ENCODE measurements at regions not wholly inside any gene's neighbourhood (a gene's known extent, or its start where the extent isn't known, plus 50 kb on each side); places are given as distances from the start of the nearest gene placed in this dataset.

GRCh38 chr21:28826569-28826968 lies 166.1 kb downstream of the LTN1 start:
- DNase-seq: no peak

DNA sequence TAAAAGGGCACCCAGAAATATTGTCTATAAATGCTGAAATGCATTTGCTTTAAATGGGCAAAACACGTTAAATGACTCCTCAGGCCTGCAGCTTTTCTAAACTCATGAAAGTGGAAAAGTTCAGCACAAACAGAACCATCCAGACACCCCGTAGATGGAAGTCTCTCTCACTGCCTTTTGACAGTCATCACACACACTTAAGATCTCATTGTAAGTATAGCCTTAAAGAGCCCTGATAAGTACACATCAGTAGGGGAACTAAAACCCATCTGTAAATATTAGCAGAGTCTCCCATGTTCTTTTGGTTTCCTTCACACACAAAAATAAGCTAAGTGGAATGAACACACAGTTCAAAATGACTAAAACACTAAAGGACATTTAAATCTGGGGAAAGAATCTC lies 166.7 kb downstream of the LTN1 start:
- DNase-seq: no peak

GRCh38 chr21:28823429-28823828 lies 169.2 kb downstream of the LTN1 start:
- DNase-seq: no peak

GRCh38 chr21:28822486-28823335 lies 170.0 kb downstream of the LTN1 start:
- DNase-seq: no peak

DNA sequence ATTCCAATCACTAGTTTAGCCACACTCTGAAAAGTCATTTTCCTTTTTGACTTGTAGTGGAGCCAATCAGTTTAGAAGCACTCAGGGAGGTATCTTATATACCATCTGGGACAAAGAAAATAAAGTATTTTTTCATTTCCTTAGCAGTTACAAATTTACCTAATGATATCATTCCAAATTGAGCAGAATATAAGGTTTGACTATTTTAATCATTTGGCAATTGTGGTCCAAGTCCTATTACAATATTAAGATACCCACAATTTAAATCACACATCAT lies 170.6 kb downstream of the LTN1 start:
- DNase-seq: no peak

DNA sequence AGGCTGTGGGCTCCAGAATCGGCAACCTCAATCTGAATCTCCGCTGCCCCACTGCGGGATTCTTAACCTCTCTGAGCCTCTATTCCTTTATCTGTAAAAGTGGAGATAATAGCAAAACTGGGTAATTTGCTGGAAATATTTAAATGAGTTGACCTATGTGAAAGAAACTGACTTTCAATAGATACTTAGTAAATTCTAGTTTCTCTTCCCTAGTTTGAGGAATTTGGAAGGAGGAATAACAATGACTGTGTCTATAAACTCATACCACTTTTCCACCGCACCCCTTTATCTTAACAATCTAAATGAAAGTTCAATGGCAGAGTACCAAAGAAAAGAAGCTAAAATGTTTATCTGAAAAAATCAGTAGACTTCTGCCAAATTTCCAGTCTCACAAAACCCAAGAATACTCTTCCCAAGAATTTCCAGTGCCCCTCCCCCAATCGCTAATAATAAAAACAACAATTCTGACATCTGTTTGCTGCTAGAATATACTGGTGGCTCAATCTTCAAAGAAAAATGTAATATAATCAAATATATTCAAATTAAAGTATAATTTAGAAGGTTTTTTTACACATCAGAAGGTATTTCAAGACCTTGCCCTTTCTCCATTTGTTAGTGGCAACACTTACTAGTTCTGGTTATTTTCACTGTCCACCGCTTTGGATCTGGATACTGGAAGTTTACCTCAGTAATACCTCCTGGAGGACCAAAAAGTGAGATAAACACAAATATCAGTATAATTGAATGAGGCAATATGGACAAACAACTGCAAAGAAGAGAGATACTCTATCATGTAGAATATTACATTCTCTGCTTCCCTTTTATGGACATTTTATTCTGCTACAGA lies 171.2 kb downstream of the LTN1 start:
- DNase-seq: no peak

GRCh38 chr21:28818663-28819278 lies 173.9 kb downstream of the LTN1 start:
- no peak for DNase-seq

GRCh38 chr21:28817871-28818270 lies 174.8 kb downstream of the LTN1 start:
- no peak for DNase-seq

DNA sequence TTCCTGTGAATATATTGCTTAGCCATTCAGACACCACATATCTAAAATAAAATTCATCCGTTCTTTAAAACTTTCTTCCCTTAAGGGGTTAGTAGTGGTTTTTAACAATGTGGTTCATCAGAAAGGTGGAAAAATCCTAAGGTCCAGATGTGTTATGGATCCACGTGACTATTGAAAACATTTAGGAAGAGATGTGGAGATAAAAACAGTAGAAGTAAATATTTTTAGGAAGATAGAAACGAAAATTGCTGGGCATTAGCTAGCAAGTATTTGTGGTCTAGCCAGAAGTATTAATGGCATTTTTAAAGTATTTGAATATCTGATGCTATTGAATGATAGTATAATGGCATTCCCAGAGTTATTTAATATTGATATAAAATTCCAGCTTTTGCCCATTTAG lies 180.8 kb downstream of the LTN1 start:
- no peak for DNase-seq

GRCh38 chr21:28810826-28811524 lies 181.7 kb downstream of the LTN1 start:
- no peak for DNase-seq

- no peak for DNase-seq
Observed at GRCh38 chr21:28805885-28806284, 186.8 kb downstream of the LTN1 start.

DNA sequence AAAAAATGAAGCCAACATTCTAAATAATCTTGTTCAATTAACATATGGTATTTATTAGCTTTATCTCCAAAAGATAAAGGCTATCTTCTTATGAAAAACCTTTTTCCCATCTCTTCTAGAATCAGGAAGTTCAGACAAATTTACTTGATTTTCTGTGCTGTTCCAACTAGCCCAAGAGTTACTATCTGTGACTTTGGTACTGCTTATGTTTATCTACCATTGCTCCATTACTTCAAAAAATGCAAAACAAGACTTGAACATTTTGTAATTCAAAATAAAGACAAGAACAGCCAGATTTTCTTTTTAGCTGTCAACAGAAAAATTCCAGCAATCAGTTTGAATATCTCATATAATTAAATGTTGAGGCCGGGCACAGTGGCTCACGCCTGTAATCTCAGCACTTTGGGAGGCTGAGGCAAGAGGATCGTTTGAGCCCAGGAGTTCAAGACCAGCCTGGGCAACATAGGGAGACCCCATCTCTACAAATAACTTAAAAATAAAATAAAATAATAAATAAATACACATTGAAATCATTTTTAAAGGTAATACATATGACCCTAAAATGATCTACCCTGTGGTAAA lies 188.5 kb downstream of the LTN1 start:
- no peak for DNase-seq

- no peak for DNase-seq
Observed at GRCh38 chr21:28801906-28802305, 190.8 kb downstream of the LTN1 start.

DNA sequence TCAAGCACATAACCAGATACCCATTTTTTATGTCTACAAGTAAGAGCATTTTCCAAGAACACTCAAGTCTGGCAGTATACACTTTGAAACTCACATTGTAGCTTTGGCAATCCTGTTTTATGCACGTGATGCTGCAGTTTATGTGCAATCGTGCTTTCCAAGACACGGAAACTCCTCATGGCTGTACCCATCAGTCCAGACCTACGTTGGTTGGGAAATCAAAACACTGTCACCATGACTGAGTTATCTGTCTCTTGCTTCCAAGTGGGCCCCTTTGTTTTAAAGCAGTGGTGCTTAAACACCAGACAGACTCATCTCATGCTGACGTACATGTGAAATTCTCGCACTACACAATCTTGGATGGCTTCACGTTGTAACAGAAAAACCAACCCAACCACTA lies 192.8 kb downstream of the LTN1 start:
- DNase-seq: no peak

- no peak for DNase-seq
Observed at GRCh38 chr21:28798798-28799197, 193.9 kb downstream of the LTN1 start.

- DNase-seq: no peak
Observed at GRCh38 chr21:28795251-28795650, 197.4 kb downstream of the LTN1 start.

DNA sequence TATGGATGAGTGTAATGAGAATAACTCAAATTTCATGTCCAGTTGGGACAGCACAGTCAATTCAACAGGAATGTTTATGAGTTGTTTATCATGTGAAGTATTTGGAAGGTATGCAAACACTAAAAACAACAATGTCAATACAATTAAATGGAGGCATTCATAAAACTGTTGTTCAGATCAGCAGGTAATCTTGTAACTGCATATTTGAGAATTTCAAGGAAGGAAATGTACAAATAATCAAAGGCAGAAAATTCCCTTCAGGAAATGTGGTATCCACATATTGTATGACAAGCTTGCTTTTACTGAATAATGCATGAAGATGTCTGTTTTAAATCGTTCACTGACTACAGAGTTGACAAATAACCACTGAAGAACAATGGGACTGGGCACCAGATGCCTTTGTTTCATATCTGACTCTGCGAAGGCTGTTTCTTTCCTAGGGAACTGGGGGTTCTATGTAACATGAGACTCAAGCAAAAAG lies 198.3 kb downstream of the LTN1 start:
- DNase-seq: no peak

GRCh38 chr21:28793043-28793442 lies 199.6 kb downstream of the LTN1 start:
- DNase-seq: peak in 1 of 2 experiments; percentile 9

- no peak for DNase-seq
Observed at GRCh38 chr21:28791595-28792282, 200.9 kb downstream of the LTN1 start.

DNA sequence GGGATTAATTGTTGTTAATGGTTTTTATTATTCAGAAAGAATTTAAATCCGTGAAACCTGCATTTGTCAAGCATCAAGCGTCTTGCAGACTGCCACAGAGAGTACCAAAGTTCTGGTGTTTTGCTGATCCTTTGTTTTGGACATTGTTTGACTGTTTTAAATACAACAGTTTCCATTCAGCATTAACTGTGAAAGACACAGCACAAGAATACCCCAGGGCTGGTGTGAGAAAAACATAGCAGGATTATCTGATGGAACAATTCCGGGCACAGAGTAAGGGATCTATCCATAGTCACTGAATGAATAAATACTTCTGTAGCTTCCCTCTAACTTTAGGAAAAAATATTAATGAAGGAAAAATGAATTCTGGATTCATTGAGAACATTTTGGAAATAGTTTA lies 202.3 kb downstream of the LTN1 start:
- DNase-seq: no peak

- DNase-seq: no peak
Observed at GRCh38 chr21:28789523-28789922, 203.2 kb downstream of the LTN1 start.

GRCh38 chr21:28788030-28788429 lies 204.6 kb downstream of the LTN1 start:
- no peak for DNase-seq
